ENCODE measurements at regions not wholly inside any gene's neighbourhood (a gene's known extent, or its start where the extent isn't known, plus 50 kb on each side); places are given as distances from the start of the nearest gene placed in this dataset.

GRCh38 chr15:66832664-66833063, 130.6 kb downstream of the SMAD6 start:
- no peak for DNase-seq

GRCh38 chr15:66833371-66833770, 131.3 kb downstream of the SMAD6 start:
- DNase-seq = no peak

- no peak for DNase-seq
Observed at GRCh38 chr15:66833803-66834202, 131.8 kb downstream of the SMAD6 start.

- DNase-seq = no peak
Observed at GRCh38 chr15:66834881-66835878, 133.1 kb downstream of the SMAD6 start.

- DNase-seq = no peak
Observed at GRCh38 chr15:66836231-66837030, 134.4 kb downstream of the SMAD6 start.

- DNase-seq = no peak
Observed at GRCh38 chr15:66838202-66838601, 136.2 kb downstream of the SMAD6 start.

- DNase-seq = no peak
Observed at GRCh38 chr15:66838671-66839239, 136.7 kb downstream of the SMAD6 start.

GRCh38 chr15:66839506-66840112, 137.6 kb downstream of the SMAD6 start:
- no peak for DNase-seq

GRCh38 chr15:66840615-66841390, 138.8 kb downstream of the SMAD6 start:
- DNase-seq = no peak

GRCh38 chr15:66841953-66842681, 140.1 kb downstream of the SMAD6 start:
- DNase-seq = peak; percentile 88

GRCh38 chr15:66842710-66843441, 140.8 kb downstream of the SMAD6 start:
- DNase-seq = peak; percentile 72

- no peak for DNase-seq
Observed at GRCh38 chr15:66843581-66843980, 141.5 kb downstream of the SMAD6 start.

GRCh38 chr15:66844041-66844746, 142.2 kb downstream of the SMAD6 start:
- no peak for DNase-seq

GRCh38 chr15:66844747-66845145, 142.7 kb downstream of the SMAD6 start:
- DNase-seq = no peak

GRCh38 chr15:66845266-66845785, 143.3 kb downstream of the SMAD6 start:
- DNase-seq = no peak

- DNase-seq = no peak
Observed at GRCh38 chr15:66846031-66846430, 144.0 kb downstream of the SMAD6 start.

GRCh38 chr15:66846811-66847210, 144.8 kb downstream of the SMAD6 start:
- DNase-seq = no peak

GRCh38 chr15:66847565-66847991, 145.5 kb downstream of the SMAD6 start:
- DNase-seq = no peak

- DNase-seq = no peak
Observed at GRCh38 chr15:66848116-66848515, 146.1 kb downstream of the SMAD6 start.

All from left hindlimb (tissue), 1 donor.